NCI-H345 (cell line): ENCODE measurements at regions not wholly inside any gene's neighbourhood (a gene's known extent, or its start where the extent isn't known, plus 50 kb on each side); places are given as distances from the start of the nearest gene placed in this dataset.

Experiments used
- DNase-seq: peaks from one replicate; lab custom pipeline; 2025; lab: John Stamatoyannopoulos, UW

DNA sequence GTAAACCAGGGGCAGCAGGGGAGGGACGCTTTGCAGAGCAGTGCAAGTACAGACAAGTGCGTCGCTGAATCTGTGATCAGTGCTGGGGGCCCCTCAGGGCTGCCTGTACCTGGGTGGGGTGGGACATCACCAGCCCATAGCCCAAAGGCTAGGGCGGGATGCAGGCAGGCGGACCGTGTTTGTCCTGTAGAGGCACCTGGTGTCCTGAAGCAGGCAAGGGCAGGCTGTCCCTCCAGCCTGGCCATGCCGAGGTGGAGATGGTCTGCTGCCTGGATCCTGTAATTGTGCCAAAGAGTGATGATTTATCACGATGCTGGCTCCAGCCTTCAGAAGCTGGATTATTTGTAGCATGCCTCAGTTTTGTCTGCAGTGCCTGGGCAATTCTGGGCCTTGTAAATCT, 137.9 kb upstream of the GSE1 start:
- DNase-seq = peak; percentile 19

DNA sequence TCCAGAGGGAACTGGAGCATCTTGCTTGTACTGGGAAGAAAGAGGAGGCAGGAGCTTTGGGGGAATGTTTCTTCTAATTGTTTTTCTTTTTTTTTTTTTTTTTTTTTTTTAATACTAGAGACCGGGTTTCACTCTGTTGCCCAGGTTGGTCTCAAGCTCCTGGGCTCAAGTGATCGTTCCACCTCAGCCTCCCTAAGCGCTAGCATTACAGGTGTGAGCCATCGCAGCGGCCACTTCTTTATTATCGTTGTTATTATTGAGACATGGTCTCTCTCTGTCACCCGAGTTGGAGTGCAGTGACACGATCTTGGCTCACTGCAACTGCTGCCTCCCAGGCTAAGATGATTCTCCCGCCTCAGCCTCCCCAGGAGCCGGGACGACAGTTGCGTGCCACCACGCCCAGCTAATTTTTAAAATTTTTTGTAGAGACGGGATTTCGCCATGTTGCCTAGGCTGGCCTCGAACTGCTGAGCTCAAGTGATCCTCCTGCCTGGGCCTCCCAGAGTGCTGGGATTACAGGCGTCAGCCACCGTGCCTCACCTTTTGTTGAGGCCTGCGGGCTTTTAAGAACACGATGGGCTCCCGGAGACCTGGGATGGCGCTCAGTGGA, 137.3 kb upstream of the GSE1 start:
- no peak for DNase-seq

DNA sequence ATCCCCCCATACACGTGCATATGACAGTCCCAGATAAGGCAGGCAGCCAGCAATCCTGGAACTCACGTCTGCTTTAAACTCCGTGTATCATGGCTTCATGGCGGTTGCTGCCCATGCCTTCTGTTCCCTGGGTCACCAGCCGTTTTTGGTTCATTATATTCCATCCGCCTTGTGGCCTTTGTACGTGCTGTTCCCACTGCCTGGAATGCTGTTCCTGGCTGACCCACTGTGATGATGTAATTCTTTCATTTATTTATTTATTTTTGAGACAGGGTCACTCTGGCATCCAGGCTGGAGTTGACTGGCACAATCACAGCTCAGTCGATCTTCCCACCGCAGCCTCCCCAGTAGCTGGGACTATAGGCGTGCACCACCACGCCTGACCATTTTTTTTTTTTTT, 136.7 kb upstream of the GSE1 start:
- DNase-seq = no peak

DNA sequence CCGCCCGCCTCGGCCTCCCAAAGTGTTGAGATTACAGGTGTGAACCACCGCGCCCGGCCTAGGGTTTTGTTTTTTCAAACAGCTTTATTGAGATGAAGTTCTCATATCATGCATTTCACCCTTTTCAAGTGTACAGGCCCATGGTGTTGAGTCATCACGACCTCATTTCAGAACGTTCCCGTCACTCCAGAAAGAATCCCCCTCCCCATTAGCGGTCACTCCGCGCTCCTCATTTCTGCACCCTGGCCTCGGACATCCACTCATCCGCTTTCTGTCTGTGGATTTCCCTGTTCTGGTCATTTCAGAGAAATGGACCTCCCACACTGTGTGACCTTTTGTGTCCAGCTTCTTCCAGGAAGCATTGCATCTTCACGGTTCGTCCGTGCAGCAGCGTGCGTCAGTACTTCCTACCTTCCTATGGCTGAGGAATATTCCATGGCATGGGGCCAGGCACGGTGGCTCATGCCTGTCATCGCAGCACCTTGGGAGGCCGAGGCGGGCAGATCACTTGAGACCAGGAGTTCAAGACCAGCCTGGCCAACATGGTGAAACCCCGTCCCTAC, 135.2 kb upstream of the GSE1 start:
- no peak for DNase-seq

DNA sequence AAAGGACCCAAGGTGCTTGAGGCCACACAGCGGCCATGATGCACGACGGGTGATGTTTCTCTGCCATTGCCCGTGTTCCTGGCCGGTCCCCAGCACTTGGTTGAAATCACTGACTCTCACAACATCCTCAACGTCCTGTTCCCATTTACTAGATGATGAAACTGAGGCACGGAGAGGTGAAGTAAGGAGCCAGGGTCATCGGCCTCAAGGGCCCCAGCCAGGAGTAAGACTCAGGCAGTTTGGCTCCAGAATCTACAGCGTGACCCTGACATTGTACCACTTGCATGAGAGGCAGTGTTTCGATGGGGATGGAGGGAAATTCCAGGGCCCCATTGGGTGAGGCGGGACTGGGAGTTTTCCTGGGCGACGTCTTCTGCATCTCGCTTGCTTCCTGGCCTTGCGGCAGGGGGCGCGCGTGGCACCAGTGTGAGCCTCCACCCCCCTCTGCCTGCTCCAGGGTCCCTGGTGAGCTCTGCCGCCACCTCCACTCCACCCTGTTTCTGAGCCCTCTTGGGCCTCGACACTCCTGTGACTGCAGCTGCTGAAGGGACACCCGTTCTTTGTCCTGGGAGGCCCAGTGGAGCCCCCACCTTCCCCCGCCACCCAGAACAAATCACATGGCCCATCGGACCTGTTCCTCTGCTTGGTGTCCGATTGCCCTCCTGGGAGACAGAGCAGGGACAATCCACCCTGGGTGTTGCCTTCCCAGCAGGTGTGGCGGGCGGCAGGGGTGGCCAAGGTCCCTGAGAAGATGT, 133.0 kb upstream of the GSE1 start:
- peak; percentile 73 for DNase-seq

DNA sequence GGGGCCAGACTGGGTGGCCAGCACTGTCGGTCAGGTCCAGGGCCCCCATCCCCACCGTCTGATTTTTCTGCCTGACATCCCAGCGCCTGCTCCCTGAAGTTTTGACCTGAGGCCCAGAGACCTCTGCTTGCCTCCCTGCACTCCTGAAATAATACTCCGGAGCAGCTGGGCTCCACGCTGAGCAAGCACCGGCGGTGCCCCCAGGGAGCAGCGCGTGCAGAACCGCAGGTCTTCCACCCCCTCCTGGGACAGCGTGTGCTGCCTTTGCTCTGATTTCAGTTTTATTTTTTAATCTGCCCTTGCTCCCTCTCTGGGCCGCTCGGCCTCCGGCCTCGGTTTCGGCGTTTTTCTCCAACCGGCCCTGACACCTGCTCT, 132.4 kb upstream of the GSE1 start:
- DNase-seq = peak; percentile 69

DNA sequence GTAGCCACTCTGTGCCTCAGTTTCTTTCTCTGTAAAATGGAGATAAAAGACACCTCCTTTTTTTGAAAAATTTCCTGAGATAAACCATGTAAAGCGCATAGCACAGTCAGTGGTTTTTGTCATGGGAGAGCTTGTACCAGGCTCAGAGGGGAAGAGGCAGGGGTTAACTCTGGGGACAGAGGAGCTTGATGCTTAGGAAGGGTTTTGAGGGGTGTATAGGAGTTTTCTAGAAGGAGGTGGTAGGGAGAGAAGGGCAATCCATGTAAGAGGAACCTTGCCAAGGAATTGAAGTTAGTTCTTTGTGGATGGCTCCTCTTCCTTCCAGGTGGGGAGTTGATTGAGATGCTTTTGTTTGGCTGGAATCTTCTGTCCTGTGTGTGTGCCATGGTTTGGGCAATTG, 131.9 kb upstream of the GSE1 start:
- DNase-seq = no peak

DNA sequence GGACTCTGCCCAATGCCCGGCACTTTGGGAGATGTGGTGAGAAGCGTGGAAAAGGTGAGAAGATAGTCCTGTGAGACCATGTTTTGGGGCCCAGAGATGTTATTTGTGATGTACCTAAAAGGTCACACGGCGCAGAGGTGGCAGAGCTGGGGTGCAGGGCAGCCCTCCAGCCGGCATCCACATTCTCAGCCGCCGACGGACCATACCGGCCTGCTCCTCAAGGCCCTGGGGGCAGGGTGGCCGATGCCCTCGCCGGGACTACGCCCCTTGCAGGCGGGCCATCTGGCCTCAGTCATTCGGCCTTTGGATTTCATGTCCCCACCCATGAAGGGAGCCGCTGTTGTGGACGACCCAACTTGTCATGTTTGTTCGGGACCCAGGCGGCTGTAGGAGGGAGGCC, 131.4 kb upstream of the GSE1 start:
- DNase-seq = no peak

DNA sequence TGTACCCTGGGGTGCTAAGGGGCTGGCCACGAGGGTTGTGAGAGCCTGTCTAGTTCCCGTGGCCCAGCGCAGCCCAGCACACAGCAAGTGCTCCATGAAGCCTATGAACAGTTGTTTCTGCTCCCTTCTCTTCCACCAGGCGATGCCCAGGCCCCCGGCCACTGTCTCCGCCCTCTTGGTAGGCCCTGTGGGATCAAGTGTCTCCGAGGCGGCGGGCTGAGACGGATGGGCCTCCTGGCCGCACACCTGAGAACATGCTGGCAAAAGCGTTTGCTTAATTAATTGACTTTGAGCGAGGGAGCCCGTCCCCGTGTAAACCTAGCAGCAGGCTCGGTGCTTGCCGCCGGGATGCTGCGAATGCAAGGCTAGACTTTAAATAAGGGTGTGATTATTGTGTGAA, 129.7 kb upstream of the GSE1 start:
- peak; percentile 55 for DNase-seq

DNA sequence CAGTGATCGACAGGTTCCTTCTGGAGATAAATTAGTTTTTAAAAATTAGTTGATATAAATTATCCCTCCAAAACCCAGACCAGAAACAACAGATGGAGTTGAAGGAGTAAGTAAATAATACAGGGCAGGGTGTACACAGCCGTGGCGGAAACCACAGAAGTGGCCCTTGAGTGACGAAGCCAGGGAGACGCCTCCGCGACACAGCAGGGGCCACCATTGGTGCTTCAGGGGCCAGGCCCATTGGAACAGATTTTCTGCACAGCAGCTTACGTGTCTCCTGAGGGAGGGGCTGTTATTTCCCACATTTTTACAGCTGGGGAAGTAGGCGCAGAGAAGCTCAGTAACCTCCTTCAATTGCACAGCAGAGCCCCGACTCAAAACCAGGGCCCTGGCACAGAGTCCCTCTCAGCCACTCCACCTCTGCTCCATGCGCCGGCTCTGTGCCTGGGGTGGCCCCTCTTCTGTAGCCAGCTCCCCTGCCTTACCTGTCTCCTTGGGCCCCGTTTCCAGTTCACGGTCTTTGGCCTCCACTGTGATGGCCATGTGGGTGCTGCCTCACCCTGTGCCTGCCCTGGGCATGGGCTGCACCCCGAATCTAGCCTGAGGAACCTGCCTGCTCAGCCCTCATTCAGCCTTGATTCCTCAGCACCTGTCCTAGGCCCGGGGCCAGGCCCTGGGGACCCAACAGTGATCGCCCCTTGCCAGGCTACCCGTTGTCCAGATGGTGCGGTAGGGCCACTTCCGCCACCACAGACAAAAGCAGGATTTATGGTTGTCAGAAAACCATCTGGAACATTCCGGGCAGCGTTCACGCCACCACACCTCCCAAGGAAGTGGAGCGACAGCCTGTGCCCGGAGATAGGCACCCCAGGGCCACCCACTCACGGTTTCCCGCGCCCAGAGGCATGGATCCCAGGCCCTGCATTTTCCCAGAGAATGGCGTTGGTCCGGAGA, 128.5 kb upstream of the GSE1 start:
- peak; percentile 94 for DNase-seq

DNA sequence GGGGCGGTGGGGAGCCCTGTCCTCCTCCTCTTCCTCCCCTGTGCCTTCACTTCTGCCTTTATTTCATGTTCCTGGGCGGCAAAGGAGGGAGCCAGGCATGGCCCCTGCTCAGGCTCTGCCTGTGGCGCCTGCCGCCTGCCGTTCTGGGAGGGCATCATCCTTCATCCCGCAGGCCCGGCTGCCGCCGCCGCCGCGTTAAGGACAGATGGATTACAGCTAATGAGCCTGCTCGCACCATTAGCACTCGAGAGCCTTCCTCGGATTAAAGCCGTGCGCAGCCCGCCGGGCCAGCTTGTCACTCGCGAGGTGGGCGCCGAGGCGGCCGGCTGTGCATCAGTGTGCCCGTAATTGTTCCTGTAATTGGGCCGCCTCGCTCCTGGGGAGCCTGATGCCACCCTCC, 127.7 kb upstream of the GSE1 start:
- DNase-seq = peak; percentile 82

DNA sequence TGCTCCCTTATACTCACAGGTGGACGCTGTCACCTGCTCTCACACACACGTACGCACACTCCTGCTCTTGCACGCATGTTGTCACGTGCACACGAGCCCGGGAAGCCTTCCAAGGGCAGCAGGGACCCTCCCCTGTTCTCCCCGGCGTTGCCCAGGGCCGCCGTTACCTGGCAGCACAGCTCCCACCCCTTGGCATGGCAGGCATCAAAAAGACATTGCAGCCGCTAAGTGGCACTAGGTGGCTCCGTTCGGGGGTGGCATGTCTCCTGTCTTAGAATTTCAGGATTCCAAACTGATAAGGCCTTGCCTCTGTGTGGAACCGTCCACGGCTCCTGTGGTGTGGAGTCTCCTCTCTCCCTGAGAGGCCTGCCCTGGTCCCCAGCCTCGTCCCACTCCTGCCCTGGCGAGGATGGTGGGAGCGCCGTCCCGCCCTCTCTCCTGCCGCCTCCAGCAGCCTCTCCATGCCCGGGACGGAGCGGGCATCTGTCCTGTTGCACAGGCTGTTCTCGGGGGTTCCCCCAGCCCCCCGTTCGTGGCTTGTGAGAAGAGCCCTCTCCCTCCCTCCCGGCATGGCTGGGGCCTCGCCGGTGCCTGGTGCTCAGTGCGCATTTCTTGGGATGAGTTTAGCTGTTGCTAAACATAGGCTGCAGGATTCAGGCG, 126.7 kb upstream of the GSE1 start:
- DNase-seq = peak; percentile 60

DNA sequence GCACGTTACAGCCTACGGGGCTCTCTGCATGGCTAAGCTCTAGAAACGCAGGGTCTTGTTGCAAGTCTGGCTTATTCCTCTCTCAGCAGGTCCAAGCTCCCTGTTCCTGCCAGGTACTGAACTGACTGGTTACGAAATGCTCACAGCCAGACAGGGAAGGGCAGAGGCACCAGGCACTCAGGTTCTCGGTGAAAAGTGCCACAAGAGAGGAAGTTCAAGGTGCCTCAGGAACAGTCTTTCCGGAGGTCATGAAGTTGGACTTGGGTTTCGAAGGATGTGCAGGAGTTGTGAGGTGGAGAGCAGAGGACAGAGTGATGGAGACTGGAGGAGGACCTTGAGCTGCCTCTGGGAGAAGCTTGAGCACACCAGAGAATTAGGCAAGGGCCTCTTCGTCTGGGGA, 124.7 kb upstream of the GSE1 start:
- DNase-seq = no peak

DNA sequence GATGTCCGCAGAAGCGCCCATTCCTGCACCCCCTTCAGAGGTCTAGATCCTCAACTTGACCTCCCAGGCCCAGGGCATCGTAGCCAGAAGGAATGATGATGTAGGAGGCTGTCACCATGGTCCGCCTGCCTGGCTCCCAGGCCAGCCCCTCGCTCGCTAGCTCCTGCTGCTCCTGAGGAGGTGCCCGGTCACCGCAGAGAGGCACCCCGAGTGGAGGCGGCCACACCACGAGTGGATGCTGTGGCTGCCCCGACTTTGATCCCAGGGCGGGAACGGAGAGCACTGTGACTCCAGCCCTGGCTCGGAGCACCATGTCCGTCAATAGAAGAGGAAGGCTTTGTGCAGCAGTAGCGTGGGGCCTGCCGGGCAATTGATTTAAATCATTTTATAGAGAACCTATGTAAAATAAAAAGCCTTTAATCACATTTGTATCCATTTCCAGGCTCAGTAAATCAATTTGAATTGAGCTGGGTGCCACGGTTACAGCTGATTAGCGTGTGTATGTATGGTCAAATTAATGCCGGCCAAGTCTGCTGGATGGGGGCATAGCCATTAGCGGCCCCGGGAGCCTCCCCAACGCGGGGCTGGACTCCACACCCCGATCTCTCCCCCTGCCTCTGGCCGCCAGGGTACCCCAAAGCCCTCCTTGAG, 122.6 kb upstream of the GSE1 start:
- DNase-seq = no peak

DNA sequence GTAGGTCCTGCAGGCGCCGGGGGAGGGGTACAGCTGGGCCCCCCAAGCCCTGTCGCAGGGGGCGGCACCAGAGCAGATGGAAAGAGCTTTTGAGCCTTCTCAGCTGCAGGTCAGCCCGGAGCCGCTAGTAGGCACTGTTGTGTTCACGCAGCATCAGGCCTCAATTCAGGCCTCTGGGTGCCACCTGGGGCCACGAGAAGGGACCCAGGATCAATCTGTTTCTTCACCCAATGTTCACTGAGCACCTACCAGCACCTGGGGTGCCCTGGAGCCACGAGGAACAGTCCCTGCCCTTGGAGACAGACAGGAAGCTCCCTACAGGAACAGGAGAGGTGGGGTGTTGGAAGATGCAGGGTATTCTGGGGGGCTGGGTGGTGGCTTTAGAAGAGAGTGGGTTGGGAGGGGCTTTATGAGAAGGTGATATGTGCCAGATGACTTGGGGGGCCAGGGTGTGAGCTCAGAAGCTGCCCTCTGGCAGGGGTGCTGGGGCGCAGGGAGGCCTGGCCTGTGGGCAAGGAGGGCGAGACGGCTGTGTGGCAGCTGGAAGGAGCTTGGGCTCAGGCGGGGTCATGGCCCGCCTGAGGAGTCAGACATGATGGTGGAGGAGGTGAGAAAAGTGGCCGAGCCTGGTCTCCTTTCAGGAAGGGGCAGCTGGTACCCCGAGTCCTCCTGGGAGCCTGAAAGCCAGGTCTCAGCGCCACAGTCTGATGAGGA, 121.9 kb upstream of the GSE1 start:
- no peak for DNase-seq

DNA sequence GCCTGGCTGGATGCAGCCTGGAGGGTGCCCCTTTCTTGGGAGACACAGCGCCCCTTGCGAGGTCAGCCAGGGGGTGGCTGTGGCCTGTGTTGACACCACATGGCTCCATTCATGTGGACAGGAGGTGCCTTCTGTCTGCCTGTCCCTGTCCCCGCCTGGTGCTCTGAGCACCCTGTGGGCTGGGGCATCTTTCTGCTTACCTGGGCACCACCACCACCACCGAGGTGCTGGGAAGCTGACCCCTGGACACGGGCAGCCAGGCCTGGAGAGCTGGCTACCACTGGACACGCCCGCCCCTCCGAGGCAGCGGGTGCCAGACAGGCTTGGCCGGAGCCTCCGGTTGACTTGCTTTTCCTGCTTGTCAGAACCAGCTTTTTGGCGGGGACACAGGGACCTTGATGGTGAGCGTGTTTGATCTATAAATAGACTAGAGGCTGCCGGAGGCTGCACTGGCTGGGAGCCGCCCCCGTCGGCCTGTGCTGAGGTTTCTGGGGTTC, 121.3 kb upstream of the GSE1 start:
- DNase-seq = no peak

DNA sequence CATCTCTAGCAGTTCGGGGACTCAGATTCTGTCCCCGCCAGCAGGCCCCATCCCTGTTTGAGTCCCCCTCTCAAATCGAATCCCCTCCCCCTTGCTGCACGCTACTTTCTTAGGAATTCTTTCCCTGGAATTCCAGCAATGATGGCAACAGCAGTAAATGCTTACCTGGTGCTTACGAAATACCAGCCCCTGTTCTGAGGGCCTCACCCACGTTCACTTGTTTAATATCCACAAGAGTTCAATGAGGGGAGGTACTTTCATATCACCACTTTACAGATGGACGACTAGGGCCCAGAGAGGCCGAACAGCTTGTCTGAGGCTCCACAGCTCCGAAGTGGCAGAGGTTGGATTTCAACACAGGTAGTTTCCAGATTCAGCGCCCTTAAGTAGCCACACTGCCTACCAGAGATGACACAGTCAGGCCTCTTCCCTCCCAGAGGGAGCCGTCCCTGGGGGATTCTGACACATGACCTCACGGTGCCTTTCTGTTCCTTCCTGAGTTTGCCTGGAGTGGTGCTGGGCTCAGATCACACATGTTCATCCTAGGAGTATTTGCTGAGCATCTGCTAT, 120.7 kb upstream of the GSE1 start:
- DNase-seq = no peak

DNA sequence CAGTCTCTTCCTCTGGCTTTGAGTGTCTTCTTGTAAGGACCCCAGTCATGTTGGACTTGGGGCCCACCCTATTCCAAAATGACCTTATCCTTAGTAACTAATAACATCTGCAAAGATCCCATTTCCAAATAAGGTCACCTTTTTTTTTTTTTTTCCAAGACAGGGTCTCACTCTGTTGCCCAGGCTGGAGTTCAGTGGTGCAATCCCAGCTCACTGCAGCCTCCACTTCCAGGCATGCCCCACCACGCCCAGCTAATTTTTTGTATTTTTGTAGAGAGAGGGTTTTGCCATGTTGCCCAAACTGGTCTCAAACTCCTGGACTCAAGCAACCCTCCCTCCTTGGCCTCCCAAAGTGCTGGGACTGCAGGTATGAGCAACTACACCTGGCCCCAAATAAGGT, 118.8 kb upstream of the GSE1 start:
- DNase-seq = no peak

DNA sequence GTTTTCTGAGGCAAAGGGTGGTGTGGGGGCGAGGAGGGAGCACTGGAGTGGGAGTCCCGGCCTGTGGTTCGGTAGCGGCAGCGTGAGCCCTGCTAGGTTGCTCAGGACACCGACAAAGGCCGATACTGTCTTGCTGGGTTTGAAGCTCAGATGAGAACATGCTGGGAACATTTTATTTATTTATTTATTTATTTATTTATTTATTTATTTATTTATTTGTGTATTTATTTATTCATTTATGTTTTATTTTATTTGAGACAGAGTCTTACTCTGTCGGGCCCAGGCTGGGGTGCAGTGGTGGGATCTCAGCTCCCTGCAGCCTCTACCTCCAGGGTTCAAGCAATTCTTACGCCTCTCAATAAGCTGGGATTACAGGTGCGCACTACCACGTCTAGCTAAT, 117.9 kb upstream of the GSE1 start:
- DNase-seq = no peak

DNA sequence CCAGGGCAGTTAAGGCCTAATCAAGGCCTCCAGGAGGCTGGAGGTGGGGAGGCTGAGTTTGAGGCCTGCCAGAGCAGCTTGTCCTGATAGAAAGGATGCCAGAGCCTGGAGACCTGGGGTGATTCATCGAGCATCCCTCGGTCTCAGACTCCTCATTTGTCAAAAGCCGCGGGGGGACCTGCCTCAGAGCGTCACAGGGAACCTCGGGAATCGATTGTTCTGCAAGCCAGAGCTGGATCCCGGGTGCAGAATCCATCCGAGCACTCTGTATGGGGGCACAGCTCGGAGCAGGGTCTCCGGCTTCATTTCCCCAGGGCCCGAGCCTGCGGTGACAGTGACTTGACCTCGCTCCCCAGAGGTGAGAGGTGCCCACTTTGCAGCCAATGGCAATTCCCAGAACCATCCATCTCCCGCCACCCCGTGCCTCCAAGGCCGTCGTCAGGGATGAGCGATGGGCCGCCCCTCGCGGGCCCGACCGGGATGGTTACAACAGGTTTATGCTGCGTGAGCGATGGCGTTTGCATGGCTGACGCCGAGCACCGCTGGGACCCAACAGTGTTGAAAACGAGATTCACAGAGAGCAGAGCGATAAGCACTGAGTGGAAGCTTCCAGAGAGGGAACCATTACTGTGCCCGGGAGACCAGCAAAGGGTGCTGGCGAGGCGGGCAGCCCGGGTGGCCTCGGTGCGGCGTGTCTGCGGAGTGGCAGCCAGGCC, 117.1 kb upstream of the GSE1 start:
- DNase-seq = no peak
